ENCODE measurements at regions not wholly inside any gene's neighbourhood (a gene's known extent, or its start where the extent isn't known, plus 50 kb on each side); places are given as distances from the start of the nearest gene placed in this dataset.

DNA sequence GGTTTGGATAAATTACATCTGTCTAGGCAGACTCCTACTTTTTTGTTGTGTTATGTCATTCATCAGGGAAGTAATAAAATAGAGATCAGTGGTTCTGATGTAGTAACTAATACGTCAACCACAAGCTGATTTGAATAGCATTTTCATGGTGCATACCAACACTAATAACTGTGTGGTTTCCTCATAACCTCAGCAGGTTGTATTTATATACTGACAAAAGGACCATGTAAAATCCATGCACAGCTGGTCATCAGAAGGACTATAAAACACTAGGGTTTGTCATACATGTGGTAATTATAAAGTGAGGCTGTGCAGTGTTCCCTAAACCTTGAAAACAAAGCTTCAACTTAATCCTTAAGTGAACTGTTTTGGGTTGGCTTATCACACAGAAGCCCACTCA is 216.8 kb upstream of the RBMS3 start:
- H3K27ac ChIP-seq (ENCODE audit: low read depth, low read length) = no peak overlapping the region
- no peaks in the 10 kb centered on the region for H3K79me2 ChIP-seq (ENCODE audit: insufficient read depth, low read length)
- H3K9me2 ChIP-seq (ENCODE audit: insufficient read depth) = no peaks in the 10 kb centered on the region
- H3K9ac ChIP-seq (ENCODE audit: low read length) = no peak overlapping the region
- no peaks in the 10 kb centered on the region for H3K4me1 ChIP-seq (ENCODE audit: control insufficient read depth in 1 of 2, insufficient read depth in 2 of 2, low read length in 2 of 2)
- H3K9me3 ChIP-seq (ENCODE audit: control insufficient read depth in 1 of 2, insufficient read depth in 1 of 2, low read depth in 1 of 2, low read length in 2 of 2) = no peaks in the 10 kb centered on the region
- no peak overlapping the region for H2AFZ ChIP-seq (ENCODE audit: low read depth, low read length, poor library complexity, severe bottlenecking)
- no peaks in the 10 kb centered on the region for H4K20me1 ChIP-seq (ENCODE audit: insufficient read depth)
- ChIA-PET RAD21 (ENCODE audit: low non-redundant PET in 1 of 2, low total read pairs in 2 of 2, uncharacterized antibody in 2 of 2, unreplicated experiment in 2 of 2) (no interaction called here), CTCF (no interaction called here), POLR2A (no interaction called here)
- no peak overlapping the region for H3K4me3 ChIP-seq (replicated peaks in 1 of 2; ENCODE audit: low read depth in 1 of 2, low read length in 2 of 2)
- intact Hi-C loops (cut with micrococcal nuclease) = no loop called here
- TF ChIP-seq ELF1 (IDR thresholded peaks at IDR 0.05; ENCODE audit: borderline replicate concordance, low read depth) (no peak), FOSL1 (IDR thresholded peaks at IDR 0.05; ENCODE audit: low read depth) (no peak), EZH2phosphoT487 (IDR thresholded peaks at IDR 0.05; ENCODE audit: borderline replicate concordance) (no peak), POLR2AphosphoS5 (IDR thresholded peaks at IDR 0.05; ENCODE audit: low read depth, low read length) (no peak), YY1 (IDR thresholded peaks at IDR 0.05; ENCODE audit: extremely low read depth, insufficient replicate concordance, low read depth, low read length) (no peak), SIN3A (IDR thresholded peaks at IDR 0.05; ENCODE audit: low read depth) (no peak), CEBPB (IDR thresholded peaks at IDR 0.05; ENCODE audit: low read depth) (no peak), EZH2 (IDR thresholded peaks at IDR 0.05) (no peak)
- TF ChIP-seq, protein P1, sequence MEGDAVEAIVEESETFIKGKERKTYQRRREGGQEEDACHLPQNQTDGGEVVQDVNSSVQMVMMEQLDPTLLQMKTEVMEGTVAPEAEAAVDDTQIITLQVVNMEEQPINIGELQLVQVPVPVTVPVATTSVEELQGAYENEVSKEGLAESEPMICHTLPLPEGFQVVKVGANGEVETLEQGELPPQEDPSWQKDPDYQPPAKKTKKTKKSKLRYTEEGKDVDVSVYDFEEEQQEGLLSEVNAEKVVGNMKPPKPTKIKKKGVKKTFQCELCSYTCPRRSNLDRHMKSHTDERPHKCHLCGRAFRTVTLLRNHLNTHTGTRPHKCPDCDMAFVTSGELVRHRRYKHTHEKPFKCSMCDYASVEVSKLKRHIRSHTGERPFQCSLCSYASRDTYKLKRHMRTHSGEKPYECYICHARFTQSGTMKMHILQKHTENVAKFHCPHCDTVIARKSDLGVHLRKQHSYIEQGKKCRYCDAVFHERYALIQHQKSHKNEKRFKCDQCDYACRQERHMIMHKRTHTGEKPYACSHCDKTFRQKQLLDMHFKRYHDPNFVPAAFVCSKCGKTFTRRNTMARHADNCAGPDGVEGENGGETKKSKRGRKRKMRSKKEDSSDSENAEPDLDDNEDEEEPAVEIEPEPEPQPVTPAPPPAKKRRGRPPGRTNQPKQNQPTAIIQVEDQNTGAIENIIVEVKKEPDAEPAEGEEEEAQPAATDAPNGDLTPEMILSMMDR (IDR thresholded peaks at IDR 0.05 in 2 of 3, conservative IDR thresholded peaks at IDR 0.05 in 1 of 3; ENCODE audit: borderline replicate concordance in 1 of 3, insufficient read depth in 1 of 3, low read depth in 2 of 3, low read length in 2 of 3) = no peak
- TF ChIP-seq, protein P2, sequence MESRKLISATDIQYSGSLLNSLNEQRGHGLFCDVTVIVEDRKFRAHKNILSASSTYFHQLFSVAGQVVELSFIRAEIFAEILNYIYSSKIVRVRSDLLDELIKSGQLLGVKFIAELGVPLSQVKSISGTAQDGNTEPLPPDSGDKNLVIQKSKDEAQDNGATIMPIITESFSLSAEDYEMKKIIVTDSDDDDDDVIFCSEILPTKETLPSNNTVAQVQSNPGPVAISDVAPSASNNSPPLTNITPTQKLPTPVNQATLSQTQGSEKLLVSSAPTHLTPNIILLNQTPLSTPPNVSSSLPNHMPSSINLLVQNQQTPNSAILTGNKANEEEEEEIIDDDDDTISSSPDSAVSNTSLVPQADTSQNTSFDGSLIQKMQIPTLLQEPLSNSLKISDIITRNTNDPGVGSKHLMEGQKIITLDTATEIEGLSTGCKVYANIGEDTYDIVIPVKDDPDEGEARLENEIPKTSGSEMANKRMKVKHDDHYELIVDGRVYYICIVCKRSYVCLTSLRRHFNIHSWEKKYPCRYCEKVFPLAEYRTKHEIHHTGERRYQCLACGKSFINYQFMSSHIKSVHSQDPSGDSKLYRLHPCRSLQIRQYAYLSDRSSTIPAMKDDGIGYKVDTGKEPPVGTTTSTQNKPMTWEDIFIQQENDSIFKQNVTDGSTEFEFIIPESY (IDR thresholded peaks at IDR 0.05; ENCODE audit: extremely low read depth, insufficient replicate concordance, low read length) = no peak
- TF ChIP-seq, protein P3, sequence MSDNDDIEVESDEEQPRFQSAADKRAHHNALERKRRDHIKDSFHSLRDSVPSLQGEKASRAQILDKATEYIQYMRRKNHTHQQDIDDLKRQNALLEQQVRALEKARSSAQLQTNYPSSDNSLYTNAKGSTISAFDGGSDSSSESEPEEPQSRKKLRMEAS (IDR thresholded peaks at IDR 0.05) = no peak
- TF ChIP-seq, protein P4, sequence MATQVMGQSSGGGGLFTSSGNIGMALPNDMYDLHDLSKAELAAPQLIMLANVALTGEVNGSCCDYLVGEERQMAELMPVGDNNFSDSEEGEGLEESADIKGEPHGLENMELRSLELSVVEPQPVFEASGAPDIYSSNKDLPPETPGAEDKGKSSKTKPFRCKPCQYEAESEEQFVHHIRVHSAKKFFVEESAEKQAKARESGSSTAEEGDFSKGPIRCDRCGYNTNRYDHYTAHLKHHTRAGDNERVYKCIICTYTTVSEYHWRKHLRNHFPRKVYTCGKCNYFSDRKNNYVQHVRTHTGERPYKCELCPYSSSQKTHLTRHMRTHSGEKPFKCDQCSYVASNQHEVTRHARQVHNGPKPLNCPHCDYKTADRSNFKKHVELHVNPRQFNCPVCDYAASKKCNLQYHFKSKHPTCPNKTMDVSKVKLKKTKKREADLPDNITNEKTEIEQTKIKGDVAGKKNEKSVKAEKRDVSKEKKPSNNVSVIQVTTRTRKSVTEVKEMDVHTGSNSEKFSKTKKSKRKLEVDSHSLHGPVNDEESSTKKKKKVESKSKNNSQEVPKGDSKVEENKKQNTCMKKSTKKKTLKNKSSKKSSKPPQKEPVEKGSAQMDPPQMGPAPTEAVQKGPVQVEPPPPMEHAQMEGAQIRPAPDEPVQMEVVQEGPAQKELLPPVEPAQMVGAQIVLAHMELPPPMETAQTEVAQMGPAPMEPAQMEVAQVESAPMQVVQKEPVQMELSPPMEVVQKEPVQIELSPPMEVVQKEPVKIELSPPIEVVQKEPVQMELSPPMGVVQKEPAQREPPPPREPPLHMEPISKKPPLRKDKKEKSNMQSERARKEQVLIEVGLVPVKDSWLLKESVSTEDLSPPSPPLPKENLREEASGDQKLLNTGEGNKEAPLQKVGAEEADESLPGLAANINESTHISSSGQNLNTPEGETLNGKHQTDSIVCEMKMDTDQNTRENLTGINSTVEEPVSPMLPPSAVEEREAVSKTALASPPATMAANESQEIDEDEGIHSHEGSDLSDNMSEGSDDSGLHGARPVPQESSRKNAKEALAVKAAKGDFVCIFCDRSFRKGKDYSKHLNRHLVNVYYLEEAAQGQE (IDR thresholded peaks at IDR 0.05; ENCODE audit: low read depth) = no peak
- H3K4me2 ChIP-seq (ENCODE audit: low read length) = no peak overlapping the region
- BruUV-seq (replicated peaks) = no TSS peak
- ATAC-seq (no peak), DNase-seq (ENCODE audit: low read depth, low spot score) (no peak)
- H3K36me3 ChIP-seq (ENCODE audit: control insufficient read depth in 1 of 2, insufficient read depth in 2 of 2, low read length in 2 of 2) = no peaks in the 10 kb centered on the region
- H3K27me3 ChIP-seq (ENCODE audit: insufficient read depth, low read length) = no peaks in the 10 kb centered on the region

Data from HCT116 (cell line).